ENCODE measurements at regions not wholly inside any gene's neighbourhood (a gene's known extent, or its start where the extent isn't known, plus 50 kb on each side); places are given as distances from the start of the nearest gene placed in this dataset.
A peak's percentile ranks its signal among the peaks of the same experiment; 100 is the strongest.
"Not testable (repeated sequence)": the region's sequence is repeated elsewhere in the genome, so short reads cannot be mapped to it uniquely, and the experiment has no call there.

DNA sequence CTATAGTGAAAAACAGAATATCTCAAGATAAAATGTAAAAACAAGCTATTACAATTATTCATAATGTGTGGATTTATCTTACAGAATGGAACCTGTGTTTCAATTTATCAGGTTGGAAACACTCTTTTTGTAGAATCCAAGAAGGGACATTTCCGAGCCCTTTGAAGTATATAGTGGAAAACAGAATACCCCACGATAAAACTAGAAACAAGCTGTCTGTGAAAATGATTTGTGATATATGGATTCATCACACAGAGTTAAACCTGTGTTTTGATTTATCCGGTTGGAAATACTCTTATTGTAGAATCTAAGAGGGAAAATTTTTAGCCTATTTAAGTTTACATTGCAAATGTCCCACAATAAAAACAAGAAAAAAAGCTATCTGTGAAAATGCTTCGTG is 388.2 kb downstream of the PRDM9 start:
- no peaks in the 10 kb centered on the region for H3K27me3 ChIP-seq (replicated peaks; ENCODE audit: insufficient read depth, low read length)
- H3K4me2 ChIP-seq (ENCODE audit: low read depth, low read length) = no peak overlapping the region
- no peak overlapping the region for H3K9ac ChIP-seq (ENCODE audit: low read length)
- no peaks in the 10 kb centered on the region for H3K79me2 ChIP-seq (ENCODE audit: low read length)
- TF ChIP-seq EZH2phosphoT487 (IDR thresholded peaks at IDR 0.05; ENCODE audit: low read length) (no peak), EZH2 (optimal IDR thresholded peaks at IDR 0.05; ENCODE audit: low read depth, low read length) (no peak)
- no peak overlapping the region for H2AFZ ChIP-seq (ENCODE audit: low read length)
- no peaks in the 10 kb centered on the region for H3K9me3 ChIP-seq (replicated peaks; ENCODE audit: insufficient read depth, low read length)
- H3K36me3 ChIP-seq (replicated peaks; ENCODE audit: insufficient read depth, low read length) = no peaks in the 10 kb centered on the region
- no peaks in the 10 kb centered on the region for H3F3A ChIP-seq (ENCODE audit: insufficient read depth, low read length)
- H4K20me1 ChIP-seq (ENCODE audit: insufficient read depth, low read length) = no peaks in the 10 kb centered on the region
- no peaks in the 10 kb centered on the region for H3K9me2 ChIP-seq (replicated peaks; ENCODE audit: insufficient read depth, low read length)
- no peak overlapping the region for H3K27ac ChIP-seq (ENCODE audit: low read length)
- DNase-seq = no peak
- H3K4me1 ChIP-seq (ENCODE audit: low read length) = no peaks in the 10 kb centered on the region
- no peak overlapping the region for H3K4me3 ChIP-seq (ENCODE audit: low read length)

DNA sequence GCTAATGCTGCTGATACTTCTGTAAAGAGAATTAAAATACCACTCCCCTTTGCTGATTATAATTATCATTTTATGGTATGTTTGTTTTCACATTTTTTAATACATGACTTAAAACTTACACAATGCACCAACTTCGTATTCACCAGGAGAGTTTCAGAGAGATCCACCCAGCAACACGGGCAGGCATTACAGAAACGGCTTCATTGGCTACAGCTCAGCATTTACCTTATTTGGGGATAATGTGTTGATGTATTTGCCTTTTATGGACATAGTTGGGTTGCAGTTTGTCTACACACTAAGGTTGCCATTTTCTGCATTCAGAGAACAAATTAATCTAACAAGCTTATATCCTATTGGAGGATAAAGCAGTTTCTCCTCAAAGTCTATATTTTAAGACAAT is 423.6 kb downstream of the PRDM9 start:
- Histone ChIP-seq H3K27ac (ENCODE audit: low read length) (no peak overlapping the region), H2AFZ (ENCODE audit: low read length) (peak overlapping the region; percentile 36; the same call in 1 of the 2 replicates), H3K9ac (ENCODE audit: low read length) (no peak overlapping the region), H3F3A (ENCODE audit: insufficient read depth, low read length) (no peaks in the 10 kb centered on the region), H3K9me2 (replicated peaks; ENCODE audit: insufficient read depth, low read length) (no peaks in the 10 kb centered on the region), H3K4me1 (ENCODE audit: low read length) (no peaks in the 10 kb centered on the region), H3K79me2 (ENCODE audit: low read length) (no peaks in the 10 kb centered on the region), H3K9me3 (replicated peaks; ENCODE audit: insufficient read depth, low read length) (no peaks in the 10 kb centered on the region), H4K20me1 (ENCODE audit: insufficient read depth, low read length) (no peaks in the 10 kb centered on the region), H3K4me2 (ENCODE audit: low read depth, low read length) (no peak overlapping the region), H3K27me3 (replicated peaks; ENCODE audit: insufficient read depth, low read length) (no peaks in the 10 kb centered on the region), H3K36me3 (replicated peaks; ENCODE audit: insufficient read depth, low read length) (no peaks in the 10 kb centered on the region), H3K4me3 (ENCODE audit: low read length) (no peak overlapping the region)
- DNase-seq = peak; percentile 20
- TF ChIP-seq EZH2phosphoT487 (IDR thresholded peaks at IDR 0.05; ENCODE audit: low read length) (no peak), EZH2 (optimal IDR thresholded peaks at IDR 0.05; ENCODE audit: low read depth, low read length) (no peak)
- TF ChIP-seq, protein P1, sequence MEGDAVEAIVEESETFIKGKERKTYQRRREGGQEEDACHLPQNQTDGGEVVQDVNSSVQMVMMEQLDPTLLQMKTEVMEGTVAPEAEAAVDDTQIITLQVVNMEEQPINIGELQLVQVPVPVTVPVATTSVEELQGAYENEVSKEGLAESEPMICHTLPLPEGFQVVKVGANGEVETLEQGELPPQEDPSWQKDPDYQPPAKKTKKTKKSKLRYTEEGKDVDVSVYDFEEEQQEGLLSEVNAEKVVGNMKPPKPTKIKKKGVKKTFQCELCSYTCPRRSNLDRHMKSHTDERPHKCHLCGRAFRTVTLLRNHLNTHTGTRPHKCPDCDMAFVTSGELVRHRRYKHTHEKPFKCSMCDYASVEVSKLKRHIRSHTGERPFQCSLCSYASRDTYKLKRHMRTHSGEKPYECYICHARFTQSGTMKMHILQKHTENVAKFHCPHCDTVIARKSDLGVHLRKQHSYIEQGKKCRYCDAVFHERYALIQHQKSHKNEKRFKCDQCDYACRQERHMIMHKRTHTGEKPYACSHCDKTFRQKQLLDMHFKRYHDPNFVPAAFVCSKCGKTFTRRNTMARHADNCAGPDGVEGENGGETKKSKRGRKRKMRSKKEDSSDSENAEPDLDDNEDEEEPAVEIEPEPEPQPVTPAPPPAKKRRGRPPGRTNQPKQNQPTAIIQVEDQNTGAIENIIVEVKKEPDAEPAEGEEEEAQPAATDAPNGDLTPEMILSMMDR (IDR thresholded peaks at IDR 0.05; ENCODE audit: low read length) = no peak

DNA sequence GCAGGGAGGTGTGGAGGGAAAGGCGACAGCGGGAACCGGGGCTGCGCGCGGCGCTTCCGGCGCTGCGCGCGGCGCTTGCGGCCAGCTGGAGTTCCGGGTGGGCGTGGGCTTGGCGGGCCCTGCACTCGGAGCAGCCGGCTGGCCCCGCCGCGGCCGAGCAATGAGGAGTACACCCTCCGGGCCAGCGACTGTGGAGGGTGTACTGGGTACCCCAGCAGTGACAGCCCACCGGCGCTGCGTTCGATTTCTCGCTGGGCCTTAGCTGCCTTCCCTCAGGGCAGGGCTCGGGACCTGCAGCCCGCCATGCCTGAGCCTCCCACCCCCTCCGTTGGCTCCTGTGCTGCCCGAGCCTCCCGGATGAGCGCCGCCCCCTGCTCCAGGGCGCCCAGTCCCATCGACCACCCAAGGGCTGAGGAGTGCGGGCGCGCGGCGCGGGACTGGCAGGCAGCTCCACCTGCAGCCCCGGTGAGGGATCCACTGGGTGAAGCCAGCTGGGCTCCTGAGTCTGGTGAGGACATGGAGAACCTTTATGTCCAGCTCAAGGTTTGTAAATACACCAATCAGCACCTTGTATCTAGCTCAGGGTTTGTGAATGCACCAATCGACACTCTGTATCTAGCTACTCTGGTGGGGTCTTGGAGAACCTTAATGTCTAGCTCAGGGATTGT is 444.0 kb downstream of the PRDM9 start:
- H3K4me1 ChIP-seq (ENCODE audit: low read length); H3K27ac ChIP-seq (ENCODE audit: low read length); H3K4me3 ChIP-seq (ENCODE audit: low read length); H3K4me2 ChIP-seq (ENCODE audit: low read depth, low read length); DNase-seq; H3F3A ChIP-seq (ENCODE audit: insufficient read depth, low read length); H2AFZ ChIP-seq (ENCODE audit: low read length); H3K9me3 ChIP-seq (replicated peaks; ENCODE audit: insufficient read depth, low read length); H3K27me3 ChIP-seq (replicated peaks; ENCODE audit: insufficient read depth, low read length); H3K36me3 ChIP-seq (replicated peaks; ENCODE audit: insufficient read depth, low read length); H4K20me1 ChIP-seq (ENCODE audit: insufficient read depth, low read length); H3K9ac ChIP-seq (ENCODE audit: low read length); H3K79me2 ChIP-seq (ENCODE audit: low read length); H3K9me2 ChIP-seq (replicated peaks; ENCODE audit: insufficient read depth, low read length): not testable (repeated sequence)

DNA sequence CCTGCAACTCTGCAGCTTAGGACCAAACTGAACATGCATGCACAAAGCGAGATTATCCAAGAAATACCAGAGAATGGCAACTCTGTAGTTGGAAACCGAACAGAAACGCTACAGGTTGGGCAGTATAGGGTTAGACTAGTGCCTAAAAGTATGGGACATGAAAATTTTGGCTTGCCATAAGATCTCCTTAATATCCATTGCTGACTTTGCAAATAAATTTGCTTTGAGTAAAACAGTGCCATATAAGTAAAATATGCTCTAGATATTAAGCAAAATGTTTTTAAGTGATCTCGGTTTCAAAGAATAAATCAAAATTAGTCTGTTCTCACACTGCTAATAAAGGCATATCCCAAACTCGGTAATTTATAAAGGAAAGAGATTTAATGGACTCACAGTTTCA is 456.0 kb downstream of the PRDM9 start:
- Histone ChIP-seq H3K4me3 (ENCODE audit: low read length) (no peak overlapping the region), H3K9me3 (replicated peaks; ENCODE audit: insufficient read depth, low read length) (no peaks in the 10 kb centered on the region), H3K27ac (ENCODE audit: low read length) (no peak overlapping the region), H3K9me2 (replicated peaks; ENCODE audit: insufficient read depth, low read length) (no peaks in the 10 kb centered on the region), H3K27me3 (replicated peaks; ENCODE audit: insufficient read depth, low read length) (no peaks in the 10 kb centered on the region), H3K9ac (ENCODE audit: low read length) (no peak overlapping the region), H3K36me3 (replicated peaks; ENCODE audit: insufficient read depth, low read length) (no peaks in the 10 kb centered on the region), H2AFZ (ENCODE audit: low read length) (no peak overlapping the region), H3K4me1 (ENCODE audit: low read length) (no peaks in the 10 kb centered on the region), H3F3A (ENCODE audit: insufficient read depth, low read length) (no peaks in the 10 kb centered on the region), H4K20me1 (ENCODE audit: insufficient read depth, low read length) (no peaks in the 10 kb centered on the region), H3K4me2 (ENCODE audit: low read depth, low read length) (no peak overlapping the region), H3K79me2 (ENCODE audit: low read length) (no peaks in the 10 kb centered on the region)
- DNase-seq = no peak
- no peak for TF ChIP-seq EZH2 (optimal IDR thresholded peaks at IDR 0.05; ENCODE audit: low read depth, low read length)
- no peak for TF ChIP-seq EZH2phosphoT487 (IDR thresholded peaks at IDR 0.05; ENCODE audit: low read length)
- TF ChIP-seq, protein P1 (IDR thresholded peaks at IDR 0.05; ENCODE audit: low read length) = no peak

All from MM.1S (cell line).